DOHH2 (cell line): ENCODE measurements at regions not wholly inside any gene's neighbourhood (a gene's known extent, or its start where the extent isn't known, plus 50 kb on each side); places are given as distances from the start of the nearest gene placed in this dataset.

Experiments
- EZH2phosphoT487 ChIP-seq: fragments of 200-600 bp; sonication (generic); IDR thresholded peaks from 2 replicates; pipeline ENCODE4 v1.6.1; 2017; ENCODE audit warnings: borderline replicate concordance, mild to moderate bottlenecking, antibody characterized with exemption, low read length, moderate library complexity, mixed read lengths
- TF ChIP-seq, protein P1 (sequence below): fragments of 200-600 bp; sonication (generic); IDR thresholded peaks from one replicate; pipeline ENCODE4 v1.5.1; 2014; ENCODE audit warnings: antibody characterized with exemption, mild to moderate bottlenecking, low read depth, low read length; ENCODE audit not compliant: poor library complexity, severe bottlenecking

DNA sequence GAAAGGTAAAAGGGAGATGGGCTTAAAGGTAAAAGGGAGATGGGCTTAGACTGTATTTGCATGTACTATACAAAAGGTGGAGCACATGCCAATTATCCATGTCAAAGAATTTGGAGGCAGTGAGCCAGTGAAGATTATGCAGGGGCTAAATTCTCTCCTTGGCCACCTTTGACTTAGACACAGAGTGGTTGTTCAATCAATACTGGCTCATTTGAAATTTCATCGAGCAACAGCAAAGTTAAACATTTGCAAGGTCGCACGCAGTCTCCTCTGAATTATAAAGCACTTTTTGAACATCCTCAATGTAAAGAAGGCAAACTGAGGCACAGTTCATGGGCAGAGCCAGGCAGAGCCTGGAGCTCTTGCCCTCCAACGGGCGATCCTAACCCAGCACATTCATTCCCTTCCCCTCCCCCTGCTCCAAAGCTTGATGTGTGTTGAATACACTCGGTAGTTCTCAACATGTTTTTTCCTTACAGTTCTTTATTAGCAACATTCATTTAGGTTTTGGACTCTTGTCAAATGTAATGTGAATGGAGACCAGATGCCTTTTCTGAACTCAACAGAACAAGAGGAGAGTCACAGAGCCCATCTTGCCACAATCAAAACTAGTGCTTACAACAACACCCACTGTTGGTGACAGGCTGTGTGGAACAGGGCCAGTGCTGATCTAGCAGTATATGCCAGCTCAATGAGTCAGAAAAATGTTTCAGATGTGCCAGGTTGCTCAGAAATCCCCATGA, 169.7 kb upstream of the G2E3 start:
- TF ChIP-seq, protein P1, sequence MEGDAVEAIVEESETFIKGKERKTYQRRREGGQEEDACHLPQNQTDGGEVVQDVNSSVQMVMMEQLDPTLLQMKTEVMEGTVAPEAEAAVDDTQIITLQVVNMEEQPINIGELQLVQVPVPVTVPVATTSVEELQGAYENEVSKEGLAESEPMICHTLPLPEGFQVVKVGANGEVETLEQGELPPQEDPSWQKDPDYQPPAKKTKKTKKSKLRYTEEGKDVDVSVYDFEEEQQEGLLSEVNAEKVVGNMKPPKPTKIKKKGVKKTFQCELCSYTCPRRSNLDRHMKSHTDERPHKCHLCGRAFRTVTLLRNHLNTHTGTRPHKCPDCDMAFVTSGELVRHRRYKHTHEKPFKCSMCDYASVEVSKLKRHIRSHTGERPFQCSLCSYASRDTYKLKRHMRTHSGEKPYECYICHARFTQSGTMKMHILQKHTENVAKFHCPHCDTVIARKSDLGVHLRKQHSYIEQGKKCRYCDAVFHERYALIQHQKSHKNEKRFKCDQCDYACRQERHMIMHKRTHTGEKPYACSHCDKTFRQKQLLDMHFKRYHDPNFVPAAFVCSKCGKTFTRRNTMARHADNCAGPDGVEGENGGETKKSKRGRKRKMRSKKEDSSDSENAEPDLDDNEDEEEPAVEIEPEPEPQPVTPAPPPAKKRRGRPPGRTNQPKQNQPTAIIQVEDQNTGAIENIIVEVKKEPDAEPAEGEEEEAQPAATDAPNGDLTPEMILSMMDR: no peak
- no peak for TF ChIP-seq EZH2phosphoT487
